ENCODE measurements at regions not wholly inside any gene's neighbourhood (a gene's known extent, or its start where the extent isn't known, plus 50 kb on each side); places are given as distances from the start of the nearest gene placed in this dataset.

- no peak for TF ChIP-seq POLR2AphosphoS5 (IDR thresholded peaks at IDR 0.05)
- no peak for TF ChIP-seq CTCF (IDR thresholded peaks at IDR 0.05)
These were observed 734.2 kb downstream of the RAPGEF2 start for GRCh38 chr4:159837071-159837470.

Data from esophagus muscularis mucosa (tissue), 3 donors.